ENCODE measurements at regions not wholly inside any gene's neighbourhood (a gene's known extent, or its start where the extent isn't known, plus 50 kb on each side); places are given as distances from the start of the nearest gene placed in this dataset.

DNA sequence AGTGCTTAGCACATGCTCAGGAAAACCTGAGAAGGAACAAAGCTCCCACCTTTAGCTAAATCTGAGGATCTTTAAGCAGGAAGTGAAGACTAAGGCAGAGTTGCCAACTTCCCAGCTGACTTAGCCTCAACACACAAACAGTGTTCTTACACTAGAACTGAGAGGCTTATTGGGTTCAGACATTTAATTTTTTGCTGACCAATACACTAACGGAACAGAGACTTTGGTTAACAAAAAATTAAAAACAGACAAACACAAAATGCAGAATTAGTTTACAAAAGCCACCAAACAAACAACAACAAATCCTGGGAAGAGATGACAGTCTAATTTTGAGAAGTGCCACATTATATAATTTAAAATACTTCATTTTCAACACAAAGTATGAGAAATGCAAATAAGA, 1123.7 kb upstream of the ATXN7L3B start:
- H3K27me3 ChIP-seq (ENCODE audit: insufficient read depth, low read length): no peaks in the 10 kb centered on the region
- no peak overlapping the region for H3K4ac ChIP-seq (ENCODE audit: low read depth, low read length)
- no peaks in the 10 kb centered on the region for H3K23me2 ChIP-seq (ENCODE audit: insufficient read length, low read depth, low read length, poor library complexity, severe bottlenecking)
- H3K4me2 ChIP-seq (ENCODE audit: insufficient read depth, insufficient read length, low read length): no peak overlapping the region
- no peak overlapping the region for H4K91ac ChIP-seq (ENCODE audit: insufficient read length, low read depth, low read length)
- H3K56ac ChIP-seq (ENCODE audit: insufficient read length, low read depth, low read length): no peak overlapping the region
- DNase-seq: no peak
- Mint-ChIP-seq H3K4me1 (no peaks in the 10 kb centered on the region), H3K27ac (no peak overlapping the region), H3K27me3 (ENCODE audit: low read depth) (no peaks in the 10 kb centered on the region), H3K36me3 (ENCODE audit: insufficient read depth in 1 of 3, low read depth in 3 of 3) (peaks cover 11 to 27% (median 21%) of the 10 kb centered on the region in 3 experiments), H3K9me3 (peaks cover 31 to 32% of the 10 kb centered on the region in 2 experiments), H3K4me3 (no peak overlapping the region)
- TF ChIP-seq, protein P1, sequence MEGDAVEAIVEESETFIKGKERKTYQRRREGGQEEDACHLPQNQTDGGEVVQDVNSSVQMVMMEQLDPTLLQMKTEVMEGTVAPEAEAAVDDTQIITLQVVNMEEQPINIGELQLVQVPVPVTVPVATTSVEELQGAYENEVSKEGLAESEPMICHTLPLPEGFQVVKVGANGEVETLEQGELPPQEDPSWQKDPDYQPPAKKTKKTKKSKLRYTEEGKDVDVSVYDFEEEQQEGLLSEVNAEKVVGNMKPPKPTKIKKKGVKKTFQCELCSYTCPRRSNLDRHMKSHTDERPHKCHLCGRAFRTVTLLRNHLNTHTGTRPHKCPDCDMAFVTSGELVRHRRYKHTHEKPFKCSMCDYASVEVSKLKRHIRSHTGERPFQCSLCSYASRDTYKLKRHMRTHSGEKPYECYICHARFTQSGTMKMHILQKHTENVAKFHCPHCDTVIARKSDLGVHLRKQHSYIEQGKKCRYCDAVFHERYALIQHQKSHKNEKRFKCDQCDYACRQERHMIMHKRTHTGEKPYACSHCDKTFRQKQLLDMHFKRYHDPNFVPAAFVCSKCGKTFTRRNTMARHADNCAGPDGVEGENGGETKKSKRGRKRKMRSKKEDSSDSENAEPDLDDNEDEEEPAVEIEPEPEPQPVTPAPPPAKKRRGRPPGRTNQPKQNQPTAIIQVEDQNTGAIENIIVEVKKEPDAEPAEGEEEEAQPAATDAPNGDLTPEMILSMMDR (conservative IDR thresholded peaks at IDR 0.05): no peak
- H2AFZ ChIP-seq (ENCODE audit: low read length): no peak overlapping the region
- H3K14ac ChIP-seq (ENCODE audit: insufficient read depth, low read length): no peak overlapping the region
- H2BK5ac ChIP-seq (ENCODE audit: insufficient read length, low read length): no peak overlapping the region
- H3K18ac ChIP-seq (ENCODE audit: insufficient read length, low read depth, low read length): no peak overlapping the region
- no peak overlapping the region for H2BK15ac ChIP-seq (ENCODE audit: low read depth, low read length)
- H2BK12ac ChIP-seq (ENCODE audit: insufficient read length, low read depth, low read length): no peak overlapping the region
- H3K4me1 ChIP-seq (ENCODE audit: insufficient read depth, low read length): no peaks in the 10 kb centered on the region
- no peaks in the 10 kb centered on the region for H3K79me1 ChIP-seq (ENCODE audit: insufficient read depth, low read depth, low read length, poor library complexity, severe bottlenecking)
- H3T11ph ChIP-seq (ENCODE audit: low read length): no peak overlapping the region
- no peak overlapping the region for H4K5ac ChIP-seq (ENCODE audit: insufficient read length, low read depth, low read length)
- no peak overlapping the region for H3K23ac ChIP-seq (ENCODE audit: insufficient read length, low read depth, low read length)
- H2BK20ac ChIP-seq (ENCODE audit: low read depth, low read length, poor library complexity, severe bottlenecking): no peak overlapping the region
- H3K27ac ChIP-seq (ENCODE audit: insufficient read length, low read depth, low read length): no peak overlapping the region
- WGBS (ENCODE audit: extremely low coverage, insufficient read length, low lambda C conversion rate): no CpG with 5 or more reads among the region's 1 CpG
- H3K9me3 ChIP-seq (ENCODE audit: control insufficient read depth, low read depth, low read length): peaks cover 9% of the 10 kb centered on the region
- H3K9ac ChIP-seq (ENCODE audit: extremely low read depth, insufficient read length, low read length): no peak overlapping the region
- H3K79me2 ChIP-seq (ENCODE audit: insufficient read depth, low read length): no peaks in the 10 kb centered on the region
- H2BK120ac ChIP-seq (ENCODE audit: low read depth, low read length, poor library complexity, severe bottlenecking): no peak overlapping the region
- H2AK5ac ChIP-seq (ENCODE audit: insufficient read length, low read length): no peak overlapping the region
- H4K20me1 ChIP-seq (ENCODE audit: control insufficient read depth, insufficient read depth, insufficient read length): no peaks in the 10 kb centered on the region
- no peak overlapping the region for H4K8ac ChIP-seq (replicated peaks; ENCODE audit: insufficient read length, low read depth, low read length)

All from H9 (cell line).